ENCODE measurements at regions not wholly inside any gene's neighbourhood (a gene's known extent, or its start where the extent isn't known, plus 50 kb on each side); places are given as distances from the start of the nearest gene placed in this dataset.

DNA sequence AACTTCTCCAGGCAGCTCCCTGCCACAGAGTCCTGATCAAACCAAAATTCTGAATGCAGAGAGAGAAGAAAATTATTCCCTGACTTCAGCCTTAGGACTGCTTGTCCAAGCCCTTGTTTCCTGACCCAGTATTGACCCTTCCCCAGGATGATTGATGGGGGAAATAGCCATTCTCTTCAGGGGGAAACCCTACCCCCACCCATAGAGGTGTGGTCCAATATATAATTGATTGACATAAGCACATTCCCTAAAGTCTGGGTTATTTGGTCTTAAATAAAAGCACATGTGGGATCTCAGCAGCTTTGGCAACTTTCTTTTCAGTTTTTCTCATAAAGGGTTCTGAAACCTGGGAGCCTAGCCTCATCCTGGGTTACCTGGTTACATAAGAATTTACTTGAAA is 201.2 kb upstream of the DDHD1 start:
- ATAC-seq (no peak), DNase-seq (ENCODE audit: low spot score) (no peak)
- Histone ChIP-seq H3K36me3 (ENCODE audit: insufficient read depth) (no peaks in the 10 kb centered on the region), H3K9me2 (ENCODE audit: insufficient read depth) (peaks cover 10% of the 10 kb centered on the region), H3K4me2 (peak overlapping the region; percentile 29), H4K20me1 (replicated peaks; ENCODE audit: insufficient read depth) (no peaks in the 10 kb centered on the region), H3K27me3 (ENCODE audit: insufficient read depth) (no peaks in the 10 kb centered on the region), H3F3A (replicated peaks; ENCODE audit: low read depth) (no peaks in the 10 kb centered on the region; the same call in 1 of the 2 replicates), H3K27ac (ENCODE audit: low read depth) (peak overlapping the region; percentile 85), H3K4me1 (ENCODE audit: insufficient read depth) (peaks cover 19% of the 10 kb centered on the region), H3K79me2 (replicated peaks; ENCODE audit: insufficient read depth) (no peaks in the 10 kb centered on the region), H2AFZ (no peak overlapping the region), H3K4me3 (no peak overlapping the region)
- Mint-ChIP-seq H3K36me3 (ENCODE audit: low read depth) (peaks cover 3% of the 10 kb centered on the region), H3K27ac (peak overlapping the region; percentile 97), H3K4me3 (no peak overlapping the region), H3K4me1 (peaks cover 33% of the 10 kb centered on the region), H3K27me3 (ENCODE audit: insufficient read depth, low read depth, poor library complexity) (peaks cover 3% of the 10 kb centered on the region), H3K9me3 (no peaks in the 10 kb centered on the region; the same call in 2 of the 3 replicates)
- TF ChIP-seq, protein P1, sequence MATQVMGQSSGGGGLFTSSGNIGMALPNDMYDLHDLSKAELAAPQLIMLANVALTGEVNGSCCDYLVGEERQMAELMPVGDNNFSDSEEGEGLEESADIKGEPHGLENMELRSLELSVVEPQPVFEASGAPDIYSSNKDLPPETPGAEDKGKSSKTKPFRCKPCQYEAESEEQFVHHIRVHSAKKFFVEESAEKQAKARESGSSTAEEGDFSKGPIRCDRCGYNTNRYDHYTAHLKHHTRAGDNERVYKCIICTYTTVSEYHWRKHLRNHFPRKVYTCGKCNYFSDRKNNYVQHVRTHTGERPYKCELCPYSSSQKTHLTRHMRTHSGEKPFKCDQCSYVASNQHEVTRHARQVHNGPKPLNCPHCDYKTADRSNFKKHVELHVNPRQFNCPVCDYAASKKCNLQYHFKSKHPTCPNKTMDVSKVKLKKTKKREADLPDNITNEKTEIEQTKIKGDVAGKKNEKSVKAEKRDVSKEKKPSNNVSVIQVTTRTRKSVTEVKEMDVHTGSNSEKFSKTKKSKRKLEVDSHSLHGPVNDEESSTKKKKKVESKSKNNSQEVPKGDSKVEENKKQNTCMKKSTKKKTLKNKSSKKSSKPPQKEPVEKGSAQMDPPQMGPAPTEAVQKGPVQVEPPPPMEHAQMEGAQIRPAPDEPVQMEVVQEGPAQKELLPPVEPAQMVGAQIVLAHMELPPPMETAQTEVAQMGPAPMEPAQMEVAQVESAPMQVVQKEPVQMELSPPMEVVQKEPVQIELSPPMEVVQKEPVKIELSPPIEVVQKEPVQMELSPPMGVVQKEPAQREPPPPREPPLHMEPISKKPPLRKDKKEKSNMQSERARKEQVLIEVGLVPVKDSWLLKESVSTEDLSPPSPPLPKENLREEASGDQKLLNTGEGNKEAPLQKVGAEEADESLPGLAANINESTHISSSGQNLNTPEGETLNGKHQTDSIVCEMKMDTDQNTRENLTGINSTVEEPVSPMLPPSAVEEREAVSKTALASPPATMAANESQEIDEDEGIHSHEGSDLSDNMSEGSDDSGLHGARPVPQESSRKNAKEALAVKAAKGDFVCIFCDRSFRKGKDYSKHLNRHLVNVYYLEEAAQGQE (IDR thresholded peaks at IDR 0.05; ENCODE audit: unreplicated experiment): no peak
- no peak for TF ChIP-seq STAT1 (IDR thresholded peaks at IDR 0.05; ENCODE audit: unreplicated experiment)
- TF ChIP-seq CREB1 (CRISPR knock-in tag; IDR thresholded peaks at IDR 0.05; ENCODE audit: low read depth): no peak
- no peak for TF ChIP-seq EZH2 (IDR thresholded peaks at IDR 0.05; ENCODE audit: low read depth, unreplicated experiment)
- TF ChIP-seq, protein P2, sequence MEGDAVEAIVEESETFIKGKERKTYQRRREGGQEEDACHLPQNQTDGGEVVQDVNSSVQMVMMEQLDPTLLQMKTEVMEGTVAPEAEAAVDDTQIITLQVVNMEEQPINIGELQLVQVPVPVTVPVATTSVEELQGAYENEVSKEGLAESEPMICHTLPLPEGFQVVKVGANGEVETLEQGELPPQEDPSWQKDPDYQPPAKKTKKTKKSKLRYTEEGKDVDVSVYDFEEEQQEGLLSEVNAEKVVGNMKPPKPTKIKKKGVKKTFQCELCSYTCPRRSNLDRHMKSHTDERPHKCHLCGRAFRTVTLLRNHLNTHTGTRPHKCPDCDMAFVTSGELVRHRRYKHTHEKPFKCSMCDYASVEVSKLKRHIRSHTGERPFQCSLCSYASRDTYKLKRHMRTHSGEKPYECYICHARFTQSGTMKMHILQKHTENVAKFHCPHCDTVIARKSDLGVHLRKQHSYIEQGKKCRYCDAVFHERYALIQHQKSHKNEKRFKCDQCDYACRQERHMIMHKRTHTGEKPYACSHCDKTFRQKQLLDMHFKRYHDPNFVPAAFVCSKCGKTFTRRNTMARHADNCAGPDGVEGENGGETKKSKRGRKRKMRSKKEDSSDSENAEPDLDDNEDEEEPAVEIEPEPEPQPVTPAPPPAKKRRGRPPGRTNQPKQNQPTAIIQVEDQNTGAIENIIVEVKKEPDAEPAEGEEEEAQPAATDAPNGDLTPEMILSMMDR (conservative IDR thresholded peaks at IDR 0.05; ENCODE audit: low read depth in 2 of 2): no peak
- TF ChIP-seq NANOG (IDR thresholded peaks at IDR 0.05; ENCODE audit: borderline replicate concordance): no peak

DNA sequence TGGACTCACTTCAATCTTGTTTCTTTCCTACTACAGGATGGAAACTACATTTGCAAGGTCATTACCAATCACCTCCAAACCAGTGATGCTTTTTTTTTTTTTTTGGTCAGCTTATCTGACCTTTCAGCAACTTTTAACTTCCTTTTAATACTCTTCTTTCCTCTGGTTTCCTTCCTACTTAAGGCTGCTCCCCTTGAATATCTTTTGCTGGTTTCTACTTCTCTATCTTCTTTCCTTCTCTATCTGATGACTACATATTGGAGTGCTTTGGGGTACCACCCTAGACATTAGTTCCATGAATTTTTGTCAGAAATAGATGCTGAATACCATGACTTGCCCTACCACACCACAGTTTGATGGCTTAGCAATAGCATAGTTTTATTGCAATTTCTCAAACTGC is 197.7 kb upstream of the DDHD1 start:
- DNase-seq (ENCODE audit: low spot score) (no peak), ATAC-seq (no peak)
- H3K4me1 Mint-ChIP-seq: peaks cover 31% of the 10 kb centered on the region
- Histone ChIP-seq H3K9me2 (ENCODE audit: insufficient read depth) (peaks cover 7% of the 10 kb centered on the region), H3F3A (replicated peaks; ENCODE audit: low read depth) (no peaks in the 10 kb centered on the region; the same call in 1 of the 2 replicates), H3K27ac (ENCODE audit: low read depth) (no peak overlapping the region), H3K27me3 (ENCODE audit: insufficient read depth) (no peaks in the 10 kb centered on the region), H4K20me1 (replicated peaks; ENCODE audit: insufficient read depth) (no peaks in the 10 kb centered on the region), H3K4me3 (no peak overlapping the region), H2AFZ (no peak overlapping the region), H3K36me3 (ENCODE audit: insufficient read depth) (no peaks in the 10 kb centered on the region), H3K79me2 (replicated peaks; ENCODE audit: insufficient read depth) (no peaks in the 10 kb centered on the region), H3K4me2 (no peak overlapping the region), H3K4me1 (ENCODE audit: insufficient read depth) (peaks cover 11% of the 10 kb centered on the region)
- H3K27ac Mint-ChIP-seq: no peak overlapping the region
- H3K4me3 Mint-ChIP-seq: no peak overlapping the region
- no peaks in the 10 kb centered on the region; the same call in 2 of the 3 replicates for H3K36me3 Mint-ChIP-seq (ENCODE audit: low read depth)
- H3K9me3 Mint-ChIP-seq: no peaks in the 10 kb centered on the region
- H3K27me3 Mint-ChIP-seq (ENCODE audit: insufficient read depth, low read depth, poor library complexity): peaks cover 3% of the 10 kb centered on the region
- no peak for TF ChIP-seq NANOG (IDR thresholded peaks at IDR 0.05; ENCODE audit: borderline replicate concordance)
- TF ChIP-seq, protein P1 (IDR thresholded peaks at IDR 0.05; ENCODE audit: unreplicated experiment): no peak

Measured in GM23338 (cell line).